Neuronal stem cell (in vitro differentiated cells): ENCODE measurements at regions not wholly inside any gene's neighbourhood (a gene's known extent, or its start where the extent isn't known, plus 50 kb on each side); places are given as distances from the start of the nearest gene placed in this dataset.
A peak's percentile ranks its signal among the peaks of the same experiment; 100 is the strongest.

Experiments used
- DNase-seq: peaks from one replicate; pipeline ENCODE4 v3.0.0-alpha.2; 2013; ENCODE audit warnings: low spot score
- H2AFZ ChIP-seq: one replicate; pipeline ENCODE4 v1.6.1; 2013; ENCODE audit warnings: mild to moderate bottlenecking, low read length, inconsistent platforms
- H2AK5ac ChIP-seq: 2 replicates; pipeline ENCODE4 v1.6.1; 2013; ENCODE audit warnings: low read depth, mild to moderate bottlenecking, inconsistent platforms, low read length, moderate library complexity, mixed read lengths
- H2BK120ac ChIP-seq: 2 replicates; pipeline ENCODE4 v1.6.1; 2013; ENCODE audit warnings: low read depth, mild to moderate bottlenecking, inconsistent platforms, low read length, moderate library complexity, mixed read lengths
- H2BK12ac ChIP-seq: one replicate; pipeline ENCODE4 v1.6.1; 2013; ENCODE audit warnings: low read length, inconsistent platforms
- H2BK15ac ChIP-seq: 2 replicates; pipeline ENCODE4 v1.6.1; 2013; ENCODE audit warnings: mild to moderate bottlenecking, low read length, inconsistent platforms, mixed read lengths
- H2BK5ac ChIP-seq: one replicate; pipeline ENCODE4 v1.6.1; 2013; ENCODE audit warnings: inconsistent platforms, mild to moderate bottlenecking, low read length, moderate library complexity
- H3K14ac ChIP-seq: one replicate; pipeline ENCODE4 v1.6.1; 2013; ENCODE audit warnings: low read length, inconsistent platforms
- H3K18ac ChIP-seq: 2 replicates; pipeline ENCODE4 v1.6.1; 2013; ENCODE audit warnings: low read length, inconsistent platforms
- H3K23ac ChIP-seq: 2 replicates; pipeline ENCODE4 v1.6.1; 2013; ENCODE audit warnings: low read depth, mild to moderate bottlenecking, mixed read lengths, low read length, inconsistent platforms; ENCODE audit not compliant: poor library complexity
- H3K27ac ChIP-seq: replicated peaks from 3 replicates; pipeline ENCODE4 v1.5.1; 2013; ENCODE audit warnings: low read length, inconsistent platforms
- H3K27me3 ChIP-seq, 3 experiments: 2 replicates each; pipeline ENCODE4 v1.6.1; 2013; ENCODE audit warnings: low read length in 3 of 3, mild to moderate bottlenecking in 2 of 3, inconsistent platforms in 1 of 3, low read depth in 1 of 3, mixed read lengths in 1 of 3, moderate library complexity in 1 of 3; ENCODE audit not compliant: control insufficient read depth in 3 of 3, insufficient read depth in 3 of 3
- H3K36me3 ChIP-seq, 2 donors: replicated peaks in 1 of 2; 2 replicates each; pipeline ENCODE4 v1.6.1; 2013; ENCODE audit warnings: low read length in 2 of 2; ENCODE audit not compliant: control insufficient read depth in 2 of 2, insufficient read depth in 2 of 2
- H3K4ac ChIP-seq: 2 replicates; pipeline ENCODE4 v1.6.1; 2013; ENCODE audit warnings: inconsistent platforms, mild to moderate bottlenecking, low read length, moderate library complexity
- H3K4me1 ChIP-seq, 2 donors: 1 replicate in 1 of 2; 2 replicates in 1 of 2; pipeline ENCODE4 v1.6.1; 2013; ENCODE audit warnings: low read length in 2 of 2, low read depth in 1 of 2; ENCODE audit not compliant: control insufficient read depth in 2 of 2, insufficient read depth in 1 of 2
- H3K4me2 ChIP-seq: one replicate; pipeline ENCODE4 v1.6.1; 2013; ENCODE audit warnings: mild to moderate bottlenecking, low read length, inconsistent platforms; ENCODE audit not compliant: insufficient read depth, poor library complexity, severe bottlenecking
- H3K4me3 ChIP-seq, 2 donors: 2 replicates each; pipeline ENCODE4 v1.5.1; 2013; ENCODE audit warnings: low read length in 2 of 2, mild to moderate bottlenecking in 2 of 2, inconsistent platforms in 1 of 2, moderate library complexity in 1 of 2
- H3K79me1 ChIP-seq: one replicate; pipeline ENCODE4 v1.6.1; 2013; ENCODE audit warnings: low read depth, mild to moderate bottlenecking, inconsistent platforms, low read length, moderate library complexity
- H3K9ac ChIP-seq: one replicate; pipeline ENCODE4 v1.6.1; 2013; ENCODE audit warnings: mild to moderate bottlenecking, low read depth, low read length, inconsistent platforms; ENCODE audit not compliant: poor library complexity
- H3K9me3 ChIP-seq, 2 donors: replicated peaks in 1 of 2; 2 replicates each; pipeline versions ENCODE3 to v1.6.1; 2013; ENCODE audit warnings: low read length in 2 of 2, mild to moderate bottlenecking in 2 of 2, inconsistent platforms in 1 of 2, low read depth in 1 of 2, mixed read lengths in 1 of 2, moderate library complexity in 1 of 2; ENCODE audit not compliant: control insufficient read depth in 2 of 2, insufficient read depth in 1 of 2
- H4K8ac ChIP-seq: one replicate; pipeline ENCODE4 v1.6.1; 2013; ENCODE audit warnings: low read depth, mild to moderate bottlenecking, inconsistent platforms, low read length, moderate library complexity
- H4K91ac ChIP-seq: one replicate; pipeline ENCODE4 v1.6.1; 2013; ENCODE audit warnings: low read length, low read depth, mild to moderate bottlenecking, inconsistent platforms; ENCODE audit not compliant: poor library complexity
- WGBS, 2 donors: extraction: QIAGEN DNeasy Blood & Tissue Kit; methylation state at CpG; one replicate each; pipeline ENCODE4 v1.1.7; 2013; ENCODE audit warnings: missing lambda C conversion rate in 2 of 2, mixed read lengths in 1 of 2; ENCODE audit not compliant: insufficient read length in 2 of 2, insufficient replicate concordance in 1 of 2; ENCODE audit errors: extremely low coverage in 2 of 2; 5-methylcytosine and 5-hydroxymethylcytosine counted together

DNA sequence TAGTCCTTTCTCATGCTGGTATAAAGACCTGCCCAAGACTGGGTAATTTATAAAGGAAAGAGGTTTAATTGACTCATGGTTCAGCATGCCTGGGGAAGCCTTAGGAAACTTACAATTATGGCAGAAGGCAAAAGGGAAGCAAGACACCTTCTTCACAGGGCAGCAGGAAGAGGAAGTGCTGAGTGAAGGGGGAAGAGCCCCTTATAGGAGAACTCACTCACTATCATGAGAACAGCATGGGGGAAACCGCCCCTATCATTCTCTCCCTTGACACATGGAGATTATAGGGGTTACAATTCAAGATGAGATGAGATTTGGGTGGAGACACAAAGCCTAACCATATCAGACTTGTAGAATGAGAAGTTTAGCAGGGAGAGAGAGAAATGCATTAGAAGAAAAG, 373.3 kb upstream of the DIAPH2 start:
- Histone ChIP-seq H3K4me2 (no peak overlapping the region), H3K4me3 (no peak overlapping the region), H3K9ac (no peak overlapping the region), H3K18ac (no peak overlapping the region), H3K23ac (no peak overlapping the region), H4K8ac (no peak overlapping the region), H2BK120ac (no peak overlapping the region), H4K91ac (no peak overlapping the region), H3K27me3 (no peaks in the 10 kb centered on the region), H3K79me1 (no peaks in the 10 kb centered on the region), H3K14ac (no peak overlapping the region), H2AK5ac (no peak overlapping the region), H3K4ac (no peak overlapping the region), H2BK5ac (no peak overlapping the region), H2BK15ac (no peak overlapping the region), H2AFZ (no peak overlapping the region), H3K9me3 (no peaks in the 10 kb centered on the region), H3K4me1 (no peaks in the 10 kb centered on the region), H3K27ac (no peak overlapping the region), H2BK12ac (no peak overlapping the region), H3K36me3 (no peaks in the 10 kb centered on the region)
- no peak for DNase-seq
- no CpG with 5 or more reads among the region's 1 CpG for WGBS, 2 donors

DNA sequence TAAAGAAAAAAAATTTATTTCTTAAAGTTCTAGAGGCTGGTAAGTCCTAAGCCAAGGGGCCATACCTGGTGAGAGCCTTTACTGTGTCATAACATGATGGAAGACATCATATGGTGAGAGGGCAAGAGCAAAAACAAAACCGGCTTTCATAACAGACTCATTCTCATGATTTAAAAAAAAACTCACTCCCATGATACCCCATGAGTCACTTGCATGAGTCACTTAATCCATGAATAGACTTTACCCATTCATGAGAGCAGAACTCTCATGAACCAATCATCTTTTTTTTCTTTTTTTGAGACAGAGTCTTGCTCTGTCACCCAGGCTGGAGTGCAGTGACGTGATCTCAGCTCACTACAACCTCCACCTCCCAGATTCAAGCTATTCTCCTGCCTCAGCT, 369.7 kb upstream of the DIAPH2 start:
- no peak overlapping the region for H3K27ac ChIP-seq
- no peaks in the 10 kb centered on the region for H3K27me3 ChIP-seq
- H3K9me3 ChIP-seq, result no peaks in the 10 kb centered on the region
- H3K4me3 ChIP-seq, result no peak overlapping the region
- H3K18ac ChIP-seq, result no peak overlapping the region
- no peak overlapping the region for H3K23ac ChIP-seq
- H2BK120ac ChIP-seq, result no peak overlapping the region
- H2AK5ac ChIP-seq, result no peak overlapping the region
- DNase-seq, result no peak
- H3K4me2 ChIP-seq, result no peak overlapping the region
- H2AFZ ChIP-seq, result no peak overlapping the region
- H2BK12ac ChIP-seq, result no peak overlapping the region
- H3K4me1 ChIP-seq, result no peaks in the 10 kb centered on the region
- H2BK5ac ChIP-seq, result no peak overlapping the region
- no peak overlapping the region for H2BK15ac ChIP-seq
- no peak overlapping the region for H4K8ac ChIP-seq
- no peak overlapping the region for H3K14ac ChIP-seq
- H4K91ac ChIP-seq, result no peak overlapping the region
- no peaks in the 10 kb centered on the region for H3K79me1 ChIP-seq
- WGBS, 2 donors, result no CpG with 5 or more reads among the region's 2 CpGs
- no peaks in the 10 kb centered on the region for H3K36me3 ChIP-seq
- no peak overlapping the region for H3K4ac ChIP-seq
- no peak overlapping the region for H3K9ac ChIP-seq

GRCh38 chrX:96361844-96362243, 322.8 kb upstream of the DIAPH2 start:
- Histone ChIP-seq H3K4me3 (no peak overlapping the region), H3K4me1 (no peaks in the 10 kb centered on the region), H2BK12ac (no peak overlapping the region), H4K8ac (no peak overlapping the region), H3K23ac (no peak overlapping the region), H3K4me2 (no peak overlapping the region), H3K4ac (no peak overlapping the region), H2BK5ac (no peak overlapping the region), H2AK5ac (no peak overlapping the region), H3K27ac (no peak overlapping the region), H3K9ac (no peak overlapping the region), H3K18ac (no peak overlapping the region), H3K14ac (no peak overlapping the region), H2AFZ (no peak overlapping the region), H2BK120ac (no peak overlapping the region), H3K9me3 (no peaks in the 10 kb centered on the region), H4K91ac (no peak overlapping the region), H3K27me3 (no peaks in the 10 kb centered on the region), H3K79me1 (no peaks in the 10 kb centered on the region), H2BK15ac (no peak overlapping the region), H3K36me3 (no peaks in the 10 kb centered on the region)
- WGBS, 2 donors, result no CpG with 5 or more reads among the region's 3 CpGs
- DNase-seq, result no peak

DNA sequence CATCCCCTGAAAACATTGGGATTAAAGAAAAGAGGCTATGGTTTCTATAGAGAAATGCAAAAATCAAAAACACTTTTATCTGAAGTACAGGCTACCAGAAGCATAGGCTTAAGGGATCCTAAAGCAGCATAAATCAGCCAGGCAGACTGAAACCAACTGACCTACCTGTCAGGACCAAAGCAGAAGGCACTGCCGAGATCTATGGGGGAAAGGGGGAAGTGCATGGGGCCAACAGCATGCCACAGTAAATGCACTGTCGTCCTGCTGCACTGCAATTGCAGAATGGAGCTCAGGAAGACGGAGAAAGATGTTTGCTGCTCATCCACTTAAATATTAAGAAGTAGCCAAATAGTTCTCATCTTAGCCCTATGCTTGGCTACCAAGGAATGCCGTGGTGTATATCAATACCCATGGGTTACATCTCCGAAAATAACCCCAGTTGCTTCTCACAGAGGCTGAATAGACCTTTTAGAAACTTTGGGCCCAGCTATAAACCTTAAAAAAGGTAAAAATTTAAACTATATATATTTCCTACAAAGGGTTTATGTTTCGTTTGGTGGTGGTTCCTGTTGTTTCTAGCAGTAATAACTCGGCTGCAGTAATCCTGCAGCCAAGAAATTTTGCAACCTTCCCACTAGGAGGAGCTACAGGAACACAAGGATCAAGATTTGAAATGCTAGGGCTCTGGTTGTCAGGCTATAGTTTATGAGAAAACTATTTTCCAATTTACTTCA, 312.2 kb upstream of the DIAPH2 start:
- Histone ChIP-seq H2AK5ac (no peak overlapping the region), H3K27me3 (peaks cover 0 to 3% (median 0%) of the 10 kb centered on the region in 3 experiments), H3K27ac (no peak overlapping the region), H2BK120ac (no peak overlapping the region), H2BK15ac (no peak overlapping the region), H3K79me1 (no peaks in the 10 kb centered on the region), H3K18ac (no peak overlapping the region), H3K14ac (no peak overlapping the region), H2BK5ac (no peak overlapping the region), H3K4me1 (no peaks in the 10 kb centered on the region), H4K91ac (no peak overlapping the region), H2BK12ac (no peak overlapping the region), H3K4me3 (no peak overlapping the region), H3K4me2 (no peak overlapping the region), H3K9me3 (no peaks in the 10 kb centered on the region), H2AFZ (no peak overlapping the region), H3K4ac (no peak overlapping the region), H3K23ac (no peak overlapping the region), H3K9ac (no peak overlapping the region), H4K8ac (no peak overlapping the region), H3K36me3 (no peaks in the 10 kb centered on the region)
- peak; percentile 4 for DNase-seq
- no CpG with 5 or more reads among the region's 7 CpGs for WGBS, 2 donors
